Ureter (tissue), 1 donor: ENCODE measurements at regions not wholly inside any gene's neighbourhood (a gene's known extent, or its start where the extent isn't known, plus 50 kb on each side); places are given as distances from the start of the nearest gene placed in this dataset.
"Not testable (repeated sequence)": the region's sequence is repeated elsewhere in the genome, so short reads cannot be mapped to it uniquely, and the experiment has no call there.

Experiments used
- DNase-seq: peaks from one replicate; pipeline ENCODE4 v3.0.0-alpha.2; 2020; ENCODE audit warnings: low spot score
- donor health status: DM: yes; HTN: yes; CAD: no.

DNA sequence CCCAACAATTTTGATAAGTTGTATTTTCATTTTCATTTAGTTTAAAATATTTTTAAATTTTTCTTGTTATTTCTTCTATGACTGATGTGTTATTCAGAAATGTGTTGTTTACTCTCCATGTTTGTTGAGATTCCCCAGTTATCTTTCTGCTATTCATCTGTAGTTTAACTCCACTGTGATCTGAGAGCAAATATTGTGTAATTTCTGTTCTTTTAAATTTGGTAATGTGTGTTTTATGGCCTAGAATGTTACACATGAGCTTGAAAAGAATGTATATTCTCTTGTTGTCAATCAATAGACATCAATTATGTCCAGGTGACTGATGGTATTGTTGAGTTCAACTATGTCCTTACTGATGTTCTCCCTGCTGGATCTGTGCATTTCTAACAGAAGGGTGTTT, 188.2 kb downstream of the CYP26B1 start:
- DNase-seq = no peak

DNA sequence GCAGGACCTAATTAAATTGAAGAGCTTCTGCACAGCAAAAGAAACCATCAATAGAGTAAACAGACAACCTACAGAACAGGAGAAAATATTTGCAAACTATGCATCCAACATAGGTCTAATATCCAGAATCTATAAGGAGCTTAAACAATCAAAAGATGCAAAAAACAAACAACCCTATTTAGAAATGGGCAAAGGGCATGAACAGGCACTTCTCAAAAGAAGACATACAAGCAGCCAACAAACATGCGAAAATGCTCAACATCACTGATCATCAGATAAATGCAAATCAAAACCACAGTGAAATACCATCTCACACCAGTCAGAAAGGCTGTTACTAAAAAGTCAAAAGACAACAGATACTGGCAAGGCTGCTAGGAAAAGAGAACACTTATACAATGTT, 189.2 kb downstream of the CYP26B1 start:
- not testable (repeated sequence) for DNase-seq

DNA sequence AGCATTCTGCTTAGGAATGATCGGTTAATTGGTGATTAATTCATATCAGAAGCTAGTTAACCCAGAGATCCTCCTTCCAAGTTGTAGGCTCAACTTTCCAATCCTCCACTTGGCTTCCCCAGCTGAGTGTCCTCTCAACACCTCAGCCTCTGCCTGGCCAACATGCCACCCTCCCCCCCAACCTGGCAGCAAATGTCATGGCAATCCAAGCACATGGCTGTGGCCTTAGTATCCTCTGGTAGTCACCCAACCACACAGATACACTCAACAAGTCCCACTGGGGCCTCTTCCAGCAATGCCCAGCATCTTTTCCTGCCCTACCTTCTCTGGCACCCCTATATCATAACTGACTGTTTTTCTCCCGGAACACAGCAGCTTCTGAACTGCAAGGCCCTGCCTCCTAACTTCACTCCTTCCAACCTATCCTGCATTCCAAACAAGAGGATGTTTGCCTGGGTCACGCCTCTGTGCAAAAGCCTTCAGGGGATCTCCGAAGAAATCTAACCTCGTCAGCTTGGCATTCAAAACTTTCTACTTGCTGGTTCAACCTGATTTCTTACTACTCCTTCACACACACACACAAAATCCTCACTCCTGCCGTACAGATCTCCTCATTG, 195.0 kb downstream of the CYP26B1 start:
- DNase-seq = no peak

DNA sequence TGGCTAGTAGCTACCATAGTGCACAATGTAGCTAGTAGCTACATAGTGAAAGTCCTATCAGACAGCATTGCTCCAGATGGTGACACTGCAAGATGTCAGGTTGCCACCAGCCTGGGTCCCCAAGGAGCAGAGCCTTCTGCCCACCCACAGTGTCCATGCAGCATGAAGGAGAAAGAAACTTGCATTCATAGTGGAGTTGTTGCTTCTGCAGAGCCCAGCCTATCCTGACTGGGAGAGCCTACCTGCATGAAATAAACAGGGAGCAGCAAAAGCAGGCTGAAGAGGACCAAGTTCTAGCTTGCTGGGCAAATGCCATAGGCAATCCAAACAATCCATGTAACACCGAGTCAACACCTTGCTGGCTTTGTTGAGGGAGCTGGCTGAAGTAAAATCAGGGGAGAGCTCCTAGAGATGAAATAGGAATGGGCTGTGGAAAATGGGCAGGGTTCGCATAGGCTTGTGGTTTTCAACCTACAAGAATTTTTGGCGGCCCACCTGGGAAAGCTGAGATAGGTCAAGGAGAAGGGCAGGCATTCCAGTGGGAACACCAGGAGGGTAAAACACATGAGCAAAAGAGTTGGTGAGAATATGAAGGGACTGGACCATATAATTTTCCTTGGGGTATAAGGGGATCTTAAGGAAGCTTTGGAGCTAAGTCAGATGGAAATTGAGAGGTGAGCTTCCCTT, 195.8 kb downstream of the CYP26B1 start:
- no peak for DNase-seq

DNA sequence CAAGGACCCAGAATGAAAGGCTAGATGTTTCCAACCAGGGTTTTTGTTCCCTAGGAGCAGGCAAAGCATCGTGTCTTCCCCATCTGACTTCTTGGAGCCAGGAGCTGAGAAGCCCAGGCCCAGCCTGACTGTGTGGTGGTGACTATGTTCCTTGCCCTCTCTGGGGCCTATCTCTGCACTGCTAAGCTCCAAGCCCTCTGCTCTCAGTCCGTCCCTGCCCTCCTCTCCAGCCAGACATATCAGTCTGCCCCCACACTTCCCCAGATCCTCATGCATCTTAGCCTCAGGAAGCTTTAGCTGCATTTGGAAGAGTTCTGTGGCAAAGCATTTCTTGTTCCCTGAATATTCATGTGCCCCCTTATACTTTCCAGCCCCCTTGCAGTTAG, 196.6 kb downstream of the CYP26B1 start:
- no peak for DNase-seq

DNA sequence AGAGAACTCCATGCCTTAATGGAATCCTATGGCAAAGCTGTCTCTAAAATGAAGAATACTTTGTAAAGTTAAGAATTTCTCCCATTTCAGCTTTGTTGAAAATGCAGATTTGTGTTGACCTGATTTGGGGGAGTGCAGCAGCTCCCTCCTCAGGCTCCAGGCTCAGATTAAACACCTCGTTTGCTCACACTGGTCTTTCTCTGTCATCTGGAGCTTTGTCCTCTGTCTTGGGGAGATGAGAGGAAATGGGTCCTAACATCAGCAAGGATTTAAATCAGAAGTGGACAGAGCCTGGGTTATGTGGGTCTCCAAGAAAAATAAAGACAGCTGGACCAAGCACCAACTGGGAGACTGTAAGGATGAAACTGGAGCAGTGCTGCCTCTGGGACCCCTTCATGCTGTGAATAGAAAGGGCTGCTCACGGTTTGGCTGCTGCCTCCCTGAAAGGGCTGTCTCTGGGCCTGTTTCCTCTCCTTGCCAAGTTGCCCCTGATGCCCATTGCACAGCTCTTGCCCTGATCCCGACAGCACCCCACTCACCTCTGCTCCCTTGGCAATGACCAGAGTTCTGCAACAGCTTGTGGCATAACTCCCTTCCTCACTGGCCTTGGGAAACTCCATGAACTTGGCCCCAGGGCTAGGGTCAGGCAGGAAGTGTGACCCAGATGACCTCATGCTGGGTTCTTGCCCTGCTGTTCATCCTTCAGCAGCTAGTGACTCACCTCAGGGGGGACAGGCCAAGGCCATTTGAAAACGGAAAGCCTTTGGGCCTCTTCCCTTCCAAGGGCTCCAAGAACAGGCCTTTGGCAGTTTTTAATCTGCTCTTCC, 197.2 kb downstream of the CYP26B1 start:
- no peak for DNase-seq

DNA sequence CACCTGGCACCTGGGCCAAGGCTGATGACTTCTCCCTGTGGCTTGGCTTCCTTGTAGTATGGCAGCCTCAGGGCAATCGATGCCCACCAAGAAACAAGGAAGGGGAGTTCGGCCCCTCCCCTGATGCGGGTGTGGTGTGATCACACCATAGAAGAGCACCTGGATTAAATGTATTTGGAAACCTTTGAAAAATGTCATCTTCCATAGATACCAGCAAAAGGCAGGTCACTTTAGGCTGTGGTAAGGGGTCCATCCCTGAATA, 198.2 kb downstream of the CYP26B1 start:
- DNase-seq = no peak

DNA sequence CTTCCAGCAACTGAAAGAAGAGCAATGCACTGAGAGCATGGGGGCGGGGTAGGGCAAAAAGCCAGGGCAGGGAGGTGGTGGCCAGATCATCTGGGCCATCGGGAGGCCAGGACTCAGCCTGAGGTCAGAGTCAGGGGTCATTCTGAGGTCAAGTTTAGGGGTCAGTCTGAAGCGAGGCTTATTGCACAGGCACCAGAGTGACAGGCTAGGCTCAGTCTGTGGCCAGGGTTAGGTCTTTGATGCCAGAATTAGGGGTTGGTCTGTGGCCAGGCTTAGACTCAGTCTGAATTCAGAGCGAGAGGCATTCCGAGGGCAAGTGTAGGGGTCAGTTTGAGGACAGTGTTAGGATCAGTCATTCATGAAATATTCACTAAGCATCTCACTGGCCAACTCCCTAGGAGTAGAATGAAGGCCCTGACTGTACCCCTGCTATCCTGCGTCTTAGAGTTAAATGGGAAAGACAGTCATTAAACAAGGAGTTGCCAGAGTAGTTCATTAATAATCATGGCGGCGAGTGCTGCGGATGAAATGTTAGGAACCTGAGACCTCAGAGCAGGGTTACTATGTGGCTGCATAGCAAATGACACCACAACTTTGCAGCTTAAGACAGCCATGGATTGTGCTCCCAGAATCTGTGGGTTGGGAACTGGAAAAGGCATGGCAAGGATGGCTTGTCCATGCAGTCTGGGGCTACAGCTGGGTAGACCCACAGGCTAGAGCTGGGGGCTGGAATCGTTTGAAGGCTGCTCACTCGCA, 198.7 kb downstream of the CYP26B1 start:
- no peak for DNase-seq

DNA sequence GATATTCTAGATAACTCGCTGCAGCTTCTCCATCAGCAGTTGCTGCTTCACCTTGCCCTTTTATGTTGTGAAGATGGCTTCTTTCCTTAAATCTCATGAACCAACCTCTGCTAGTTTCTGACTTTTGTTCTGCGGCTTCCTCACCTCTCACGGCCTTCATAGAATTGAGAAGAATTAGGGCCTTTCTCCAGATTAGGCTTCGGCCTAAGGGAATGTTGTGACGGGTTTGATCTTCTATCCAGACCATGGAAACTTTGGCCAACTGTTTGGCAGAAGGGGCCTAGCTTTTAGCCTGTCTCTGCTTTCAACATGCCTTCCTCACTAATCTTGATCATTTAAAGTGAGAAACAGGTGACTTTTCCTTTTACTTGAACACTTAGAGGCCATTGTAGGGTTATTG, 199.9 kb downstream of the CYP26B1 start:
- no peak for DNase-seq

DNA sequence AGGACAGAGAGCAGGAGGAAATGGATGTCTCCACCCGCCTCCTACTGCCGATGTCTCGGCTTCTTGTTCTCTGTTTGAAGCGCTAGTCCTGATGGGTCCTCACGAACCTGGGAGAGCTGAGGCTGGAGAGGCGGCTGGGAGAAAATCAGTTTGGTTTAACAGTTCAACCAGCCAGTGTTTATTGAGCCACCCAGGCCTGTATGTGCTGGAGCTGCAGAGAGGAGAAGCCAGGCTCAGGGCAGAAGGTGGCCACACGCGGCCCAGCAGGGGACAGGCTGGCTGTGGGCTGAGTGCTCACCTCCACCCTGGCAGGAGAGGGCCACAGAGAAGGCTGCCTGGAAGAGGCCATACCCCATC, 202.1 kb downstream of the CYP26B1 start:
- DNase-seq = no peak

DNA sequence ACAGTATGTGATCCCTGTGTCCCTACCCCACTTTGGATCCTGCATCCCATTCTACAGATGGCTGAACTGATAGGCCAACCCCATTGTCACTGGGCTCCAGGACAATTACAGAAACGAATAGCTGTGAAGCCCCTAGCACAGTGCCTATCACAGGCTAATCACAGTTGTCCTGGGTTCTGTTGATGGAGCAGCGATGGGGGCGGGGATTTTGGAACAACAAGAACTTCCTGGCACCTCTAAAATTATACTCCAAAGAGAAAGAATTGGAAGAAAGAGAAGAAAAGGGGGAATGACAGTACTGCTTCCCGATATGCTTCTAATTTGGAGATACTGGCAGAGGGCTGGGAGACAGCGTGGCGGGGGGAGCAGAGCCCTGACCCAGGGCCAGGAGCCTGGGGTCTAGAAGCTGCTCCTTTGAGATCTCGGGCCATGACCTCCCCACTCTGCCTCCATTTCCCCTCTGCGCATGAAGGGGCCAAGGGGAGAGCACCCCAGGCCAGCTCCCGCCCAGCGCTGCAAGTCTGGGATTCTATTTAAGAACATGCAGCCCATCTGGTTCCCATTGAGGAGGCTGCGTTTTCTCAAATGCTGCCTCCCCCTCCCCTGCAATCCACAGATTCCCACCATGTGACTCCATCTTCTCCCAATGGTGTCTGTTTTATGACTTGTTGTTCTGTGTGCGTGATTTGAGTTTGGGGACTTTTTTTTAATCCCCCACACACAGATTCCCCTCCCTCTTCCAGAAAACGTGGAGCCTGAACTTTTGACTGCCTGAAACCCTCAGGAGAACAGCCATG, 202.7 kb downstream of the CYP26B1 start:
- no peak for DNase-seq

DNA sequence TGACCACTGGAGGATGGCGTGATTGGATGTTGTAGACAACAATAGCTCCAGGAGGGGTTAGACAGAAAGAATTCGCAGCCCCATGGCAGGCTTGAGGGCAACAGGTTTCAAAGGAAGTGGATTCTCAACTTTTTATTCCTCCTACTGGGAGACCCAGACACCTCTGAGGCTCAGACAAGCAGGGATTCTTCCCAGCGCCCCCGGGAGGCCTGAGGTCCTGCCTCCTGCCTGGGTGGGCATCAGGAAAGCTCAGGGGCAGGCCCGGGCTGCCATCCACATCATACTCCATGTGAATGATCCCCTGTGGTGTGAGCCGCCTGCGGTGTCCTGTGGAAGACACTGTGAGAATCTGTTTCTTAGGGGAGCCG, 203.5 kb downstream of the CYP26B1 start:
- no peak for DNase-seq

DNA sequence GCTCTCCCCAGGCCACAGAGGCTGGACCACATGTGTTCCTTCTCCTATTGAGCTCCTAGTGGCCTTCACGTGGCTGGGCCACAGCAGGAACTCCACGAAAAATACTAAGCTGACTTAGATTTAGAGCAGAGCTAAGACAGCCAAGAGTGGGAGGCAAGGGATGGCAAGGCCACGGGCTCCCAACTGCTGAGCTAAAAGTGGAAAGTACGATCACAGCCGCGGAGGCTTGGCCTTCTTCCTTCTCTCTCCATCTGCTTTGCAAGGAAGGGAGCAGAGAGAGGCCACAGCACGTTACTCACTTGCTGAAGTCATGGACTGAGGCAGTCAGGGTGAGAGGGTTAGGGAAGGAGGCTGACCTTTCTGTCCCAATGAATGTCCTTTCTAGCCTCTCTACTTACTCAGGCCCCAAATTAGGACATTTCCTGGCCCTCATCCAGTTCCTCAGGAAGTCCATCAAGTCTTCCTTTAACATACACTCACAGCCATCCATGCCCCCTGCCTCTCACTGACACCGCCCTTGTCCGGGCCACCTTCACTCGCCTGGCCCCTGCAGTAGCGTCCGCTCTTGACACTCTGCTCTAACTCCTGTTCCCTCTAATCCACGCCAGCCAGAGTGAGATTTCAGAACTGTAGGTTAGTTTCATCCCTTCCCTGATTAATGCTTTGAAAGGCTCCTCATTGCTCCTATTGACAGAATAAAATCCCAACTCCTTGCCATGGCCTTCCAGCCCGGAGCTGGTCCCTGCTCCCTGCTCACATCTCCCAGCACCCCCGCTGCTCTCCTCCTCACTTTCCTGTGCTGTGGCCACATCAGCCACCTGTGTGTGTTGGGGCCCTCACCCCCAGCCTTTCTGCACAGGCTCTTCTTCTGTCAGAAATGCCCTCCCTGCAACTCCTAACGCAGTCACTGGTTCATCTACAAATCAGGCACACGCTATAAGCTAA, 204.2 kb downstream of the CYP26B1 start:
- DNase-seq = peak; percentile 37

DNA sequence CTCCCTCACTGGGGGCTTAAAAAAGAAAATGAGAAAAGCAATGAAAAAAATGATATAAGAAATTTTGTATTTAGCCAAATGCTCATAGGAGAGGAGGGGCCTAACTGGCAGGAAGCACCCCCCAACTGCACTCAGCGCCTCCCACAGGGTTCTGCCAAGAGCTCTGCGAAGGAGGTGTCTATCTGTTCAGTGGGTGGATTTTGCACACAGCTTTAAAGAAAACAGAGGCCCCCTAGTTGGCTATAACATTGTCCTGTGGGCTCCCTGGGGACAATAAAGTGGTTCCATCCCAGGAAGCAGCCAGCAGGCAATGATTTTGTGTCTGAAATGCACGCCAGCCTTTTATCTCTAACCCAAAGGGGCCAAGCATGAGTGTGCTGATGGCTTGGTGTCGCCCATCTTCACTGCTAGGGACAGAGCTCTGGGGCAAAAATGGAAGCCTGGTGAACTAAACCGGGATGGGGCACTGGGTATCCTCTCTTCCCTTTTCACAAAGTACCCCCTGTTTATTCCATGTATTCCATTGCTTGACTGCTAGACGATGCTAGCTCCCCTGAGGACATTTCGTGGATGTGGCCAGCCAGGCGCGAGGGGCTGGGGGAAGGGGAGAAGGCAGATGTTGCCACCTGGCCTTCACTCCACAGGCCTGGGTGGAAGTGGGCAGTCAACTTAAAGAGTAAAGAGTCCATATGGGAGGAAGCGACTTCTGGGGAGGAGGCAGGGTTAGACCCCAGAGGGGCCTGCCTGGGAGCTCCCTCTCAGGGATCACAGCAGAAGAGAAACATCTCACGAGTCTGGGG, 205.7 kb downstream of the CYP26B1 start:
- DNase-seq = peak; percentile 30

DNA sequence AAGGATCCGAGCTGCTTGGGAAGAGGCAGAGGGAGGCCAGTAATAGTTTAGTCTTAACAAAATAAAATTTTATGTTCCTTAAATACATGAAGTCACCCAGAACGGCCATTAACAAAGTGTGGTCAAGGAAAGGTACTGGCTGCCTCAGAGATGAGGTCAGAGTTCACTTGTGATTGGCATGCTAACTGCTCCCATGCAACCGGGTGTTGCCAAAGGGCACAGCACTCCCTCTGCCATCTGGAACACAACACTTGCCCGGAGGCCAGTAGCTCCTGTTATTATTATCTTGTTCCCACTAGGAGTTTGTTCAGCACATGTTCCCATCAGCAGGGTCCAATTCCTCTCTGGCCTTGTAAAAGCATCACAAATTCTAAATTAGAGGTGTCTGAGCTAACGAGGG, 207.0 kb downstream of the CYP26B1 start:
- no peak for DNase-seq

DNA sequence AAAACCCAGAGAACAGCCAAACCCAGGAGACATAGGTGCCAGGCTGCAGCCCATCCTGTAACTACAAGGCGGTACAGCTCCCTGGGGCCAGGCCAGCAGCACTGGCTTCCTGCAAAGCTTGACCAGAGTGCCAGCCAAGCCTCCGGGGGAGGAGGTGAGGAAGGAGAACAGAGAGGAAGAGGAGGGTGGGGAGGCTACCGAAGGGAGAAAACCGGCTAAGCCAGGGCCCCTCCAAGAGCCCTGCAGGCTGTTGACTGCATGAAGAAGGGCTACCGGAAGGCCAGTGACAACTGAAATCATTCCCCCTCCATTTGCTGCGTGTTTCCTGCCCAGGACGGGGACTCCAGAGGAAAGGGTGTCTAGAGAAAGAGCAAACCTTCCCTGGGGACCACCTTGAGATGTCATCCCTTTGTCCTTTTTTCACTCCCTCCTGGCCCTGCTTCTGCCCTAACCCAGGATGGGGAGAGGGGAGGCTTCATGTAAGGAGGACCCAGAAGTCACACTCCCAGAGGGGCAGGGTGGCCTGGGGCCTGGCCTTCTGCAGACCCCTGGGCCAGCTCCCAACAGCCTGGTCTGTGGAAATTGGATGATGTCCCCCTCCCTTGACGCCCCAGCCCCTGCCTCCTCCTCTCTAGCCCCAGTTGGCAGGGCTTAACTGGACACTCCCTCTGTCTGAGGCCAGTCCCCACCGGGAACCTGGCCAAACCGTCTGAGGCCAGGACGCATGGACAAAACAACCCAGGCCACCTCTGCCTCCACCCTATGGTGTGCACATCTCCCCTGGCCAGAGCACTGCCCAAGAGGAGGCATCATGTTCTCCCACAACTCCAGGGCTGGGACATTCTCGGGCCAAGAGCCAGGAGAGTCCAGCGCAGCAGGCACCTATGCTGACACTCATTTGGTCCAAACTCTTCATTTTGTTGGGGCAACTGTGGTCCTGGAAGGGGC, 207.8 kb downstream of the CYP26B1 start:
- peak; percentile 43 for DNase-seq

DNA sequence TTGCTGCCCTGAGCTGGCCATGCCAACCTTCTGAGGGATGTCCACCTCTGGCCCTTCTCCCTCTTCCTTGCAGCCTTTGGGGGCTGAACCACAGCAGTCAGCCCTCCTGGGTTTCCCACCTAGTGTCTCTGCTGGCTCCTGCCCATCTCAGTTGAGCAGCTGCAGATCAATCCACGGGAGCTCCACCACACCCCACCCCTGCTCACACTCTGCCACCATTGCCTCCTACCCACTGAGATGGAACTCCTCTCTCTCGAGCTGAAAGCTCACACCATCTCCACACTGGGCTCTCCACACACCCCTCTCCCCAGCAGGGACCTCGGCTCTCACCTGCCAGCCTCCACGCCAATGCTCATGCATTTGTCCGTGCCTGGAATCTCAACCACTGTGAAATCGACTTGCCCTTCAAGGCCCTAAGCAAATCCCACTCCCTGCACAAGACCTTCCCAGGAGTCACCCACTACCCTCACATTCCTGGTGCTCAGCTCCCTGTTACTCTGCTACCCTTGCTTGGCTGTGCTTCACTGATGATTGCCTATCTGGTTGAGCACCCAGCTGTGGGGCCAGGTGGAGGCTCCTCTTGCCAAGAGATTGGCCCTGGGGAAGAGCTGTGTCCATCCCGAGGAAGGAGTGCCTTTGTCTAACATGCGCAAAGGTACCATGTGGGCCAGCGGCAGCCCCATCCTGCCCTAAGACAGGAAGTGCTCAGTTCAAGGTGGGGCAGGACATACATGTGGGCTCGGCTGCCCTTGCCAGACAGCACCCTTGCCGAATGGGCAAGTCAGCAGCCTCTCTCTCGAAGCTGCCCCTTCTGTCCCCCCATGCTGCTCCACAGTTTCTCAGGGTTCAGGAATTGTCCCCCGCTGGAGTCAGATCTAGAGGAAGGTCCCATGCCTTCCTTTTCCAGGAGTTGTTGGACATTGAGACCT, 208.7 kb downstream of the CYP26B1 start:
- DNase-seq = no peak

DNA sequence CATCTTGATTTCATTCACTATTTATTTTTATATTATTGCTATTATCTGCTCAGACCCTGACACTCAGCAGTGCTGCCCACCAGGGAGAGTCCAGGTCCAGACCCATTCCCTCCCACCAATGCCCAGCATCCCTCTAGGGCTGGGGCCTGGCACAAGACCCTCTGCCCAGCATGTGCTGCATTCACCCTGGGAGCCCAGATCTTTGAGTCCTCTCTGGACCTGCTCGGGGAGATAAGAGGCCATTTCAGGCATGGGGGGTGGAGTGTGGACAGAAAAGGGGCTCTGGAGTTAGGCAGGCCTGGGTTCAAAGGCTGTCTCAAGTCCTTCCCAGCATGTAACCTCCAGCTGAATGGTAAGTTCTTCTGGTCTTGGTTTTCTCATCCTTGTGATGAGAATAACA, 209.6 kb downstream of the CYP26B1 start:
- DNase-seq = no peak
